HEK293 (cell line): ENCODE measurements at regions not wholly inside any gene's neighbourhood (a gene's known extent, or its start where the extent isn't known, plus 50 kb on each side); places are given as distances from the start of the nearest gene placed in this dataset.

Source experiments
- PRDM1 ChIP-seq: fragments of 450-650 bp; formaldehyde crosslinking; IDR thresholded peaks from 2 replicates; pipeline ENCODE4; 2016; ENCODE audit warnings: missing biosample characterization, missing genetic modification characterization
- ZNF211 ChIP-seq: fragments of 450-650 bp; formaldehyde crosslinking; IDR thresholded peaks from 2 replicates; pipeline ENCODE4 v1.5.1; 2016; ENCODE audit warnings: low read depth, missing biosample characterization, missing genetic modification characterization
- ZNF248 ChIP-seq: fragments of 450-650 bp; formaldehyde crosslinking; IDR thresholded peaks from 2 replicates; pipeline ENCODE4 v1.5.1; 2017; ENCODE audit warnings: missing biosample characterization, missing genetic modification characterization
- ZNF501 ChIP-seq: fragments of 450-650 bp; formaldehyde crosslinking; IDR thresholded peaks from 2 replicates; pipeline ENCODE4 v1.5.1; 2016; ENCODE audit warnings: missing biosample characterization, missing genetic modification characterization
- ZNF510 ChIP-seq: fragments of 450-650 bp; formaldehyde crosslinking; IDR thresholded peaks from 2 replicates; pipeline ENCODE4 v1.5.1; 2018; ENCODE audit warnings: mild to moderate bottlenecking, missing genetic modification characterization, missing biosample characterization; ENCODE audit not compliant: insufficient replicate concordance
- ZNF777 ChIP-seq: fragments of 450-650 bp; formaldehyde crosslinking; IDR thresholded peaks from 2 replicates; pipeline ENCODE4 v1.5.1; 2017; ENCODE audit warnings: missing biosample characterization, missing genetic modification characterization, borderline replicate concordance
- ZNF830 ChIP-seq: fragments of 450-650 bp; IDR thresholded peaks from 2 replicates; pipeline ENCODE4 v1.5.0; 2018; ENCODE audit warnings: missing biosample characterization, missing genetic modification characterization, low read depth, mild to moderate bottlenecking, moderate library complexity
- ZXDB ChIP-seq: fragments of 450-650 bp; formaldehyde crosslinking; IDR thresholded peaks from 2 replicates; pipeline ENCODE4 v1.5.1; 2016; ENCODE audit warnings: missing biosample characterization, missing genetic modification characterization
- TF ChIP-seq, protein P1 (sequence below): fragments of 450-650 bp; formaldehyde crosslinking; IDR thresholded peaks from 2 replicates; pipeline ENCODE4 v1.5.1; 2016; ENCODE audit warnings: missing biosample characterization, missing genetic modification characterization
- TF ChIP-seq, protein P2 (sequence below): fragments of 450-650 bp; formaldehyde crosslinking; IDR thresholded peaks from 2 replicates; pipeline ENCODE4 v1.5.1; 2016; ENCODE audit warnings: missing biosample characterization, missing genetic modification characterization
- TF ChIP-seq, protein P3 (sequence below): fragments of 450-650 bp; formaldehyde crosslinking; IDR thresholded peaks from 2 replicates; pipeline ENCODE4 v1.5.1; 2016; ENCODE audit warnings: missing biosample characterization, missing genetic modification characterization

DNA sequence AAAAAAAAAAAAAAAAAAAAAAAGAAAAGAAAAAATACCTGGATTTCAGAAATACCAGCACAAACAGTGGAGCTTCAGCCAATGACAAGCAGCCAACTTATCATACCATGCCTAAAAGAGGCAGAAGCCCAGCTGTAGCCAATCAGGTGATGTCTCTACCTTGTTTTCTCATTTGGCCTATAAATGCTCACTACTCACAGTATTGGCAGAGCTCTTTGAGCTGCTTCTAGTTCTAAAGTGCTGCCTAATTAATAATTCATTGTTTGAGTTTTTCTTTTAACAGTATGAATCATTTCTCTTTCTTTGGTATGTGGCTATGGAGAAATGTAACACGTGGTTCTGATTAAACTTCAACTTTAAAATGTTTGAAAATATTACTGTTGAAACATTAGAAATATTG lies 188.8 kb upstream of the TECRL start:
- TF ChIP-seq, protein P1, sequence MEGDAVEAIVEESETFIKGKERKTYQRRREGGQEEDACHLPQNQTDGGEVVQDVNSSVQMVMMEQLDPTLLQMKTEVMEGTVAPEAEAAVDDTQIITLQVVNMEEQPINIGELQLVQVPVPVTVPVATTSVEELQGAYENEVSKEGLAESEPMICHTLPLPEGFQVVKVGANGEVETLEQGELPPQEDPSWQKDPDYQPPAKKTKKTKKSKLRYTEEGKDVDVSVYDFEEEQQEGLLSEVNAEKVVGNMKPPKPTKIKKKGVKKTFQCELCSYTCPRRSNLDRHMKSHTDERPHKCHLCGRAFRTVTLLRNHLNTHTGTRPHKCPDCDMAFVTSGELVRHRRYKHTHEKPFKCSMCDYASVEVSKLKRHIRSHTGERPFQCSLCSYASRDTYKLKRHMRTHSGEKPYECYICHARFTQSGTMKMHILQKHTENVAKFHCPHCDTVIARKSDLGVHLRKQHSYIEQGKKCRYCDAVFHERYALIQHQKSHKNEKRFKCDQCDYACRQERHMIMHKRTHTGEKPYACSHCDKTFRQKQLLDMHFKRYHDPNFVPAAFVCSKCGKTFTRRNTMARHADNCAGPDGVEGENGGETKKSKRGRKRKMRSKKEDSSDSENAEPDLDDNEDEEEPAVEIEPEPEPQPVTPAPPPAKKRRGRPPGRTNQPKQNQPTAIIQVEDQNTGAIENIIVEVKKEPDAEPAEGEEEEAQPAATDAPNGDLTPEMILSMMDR (tag by site-specific recombination), result no peak
- no peak for TF ChIP-seq PRDM1
- TF ChIP-seq ZNF248 (tag by site-specific recombination), result no peak
- no peak for TF ChIP-seq ZXDB (tag by site-specific recombination)
- TF ChIP-seq ZNF830, result no peak
- no peak for TF ChIP-seq ZNF501 (tag by site-specific recombination)
- no peak for TF ChIP-seq ZNF211 (tag by site-specific recombination)
- TF ChIP-seq, protein P2, sequence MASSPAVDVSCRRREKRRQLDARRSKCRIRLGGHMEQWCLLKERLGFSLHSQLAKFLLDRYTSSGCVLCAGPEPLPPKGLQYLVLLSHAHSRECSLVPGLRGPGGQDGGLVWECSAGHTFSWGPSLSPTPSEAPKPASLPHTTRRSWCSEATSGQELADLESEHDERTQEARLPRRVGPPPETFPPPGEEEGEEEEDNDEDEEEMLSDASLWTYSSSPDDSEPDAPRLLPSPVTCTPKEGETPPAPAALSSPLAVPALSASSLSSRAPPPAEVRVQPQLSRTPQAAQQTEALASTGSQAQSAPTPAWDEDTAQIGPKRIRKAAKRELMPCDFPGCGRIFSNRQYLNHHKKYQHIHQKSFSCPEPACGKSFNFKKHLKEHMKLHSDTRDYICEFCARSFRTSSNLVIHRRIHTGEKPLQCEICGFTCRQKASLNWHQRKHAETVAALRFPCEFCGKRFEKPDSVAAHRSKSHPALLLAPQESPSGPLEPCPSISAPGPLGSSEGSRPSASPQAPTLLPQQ (tag by site-specific recombination), result no peak
- TF ChIP-seq ZNF510 (tag by site-specific recombination), result no peak
- TF ChIP-seq, protein P3, sequence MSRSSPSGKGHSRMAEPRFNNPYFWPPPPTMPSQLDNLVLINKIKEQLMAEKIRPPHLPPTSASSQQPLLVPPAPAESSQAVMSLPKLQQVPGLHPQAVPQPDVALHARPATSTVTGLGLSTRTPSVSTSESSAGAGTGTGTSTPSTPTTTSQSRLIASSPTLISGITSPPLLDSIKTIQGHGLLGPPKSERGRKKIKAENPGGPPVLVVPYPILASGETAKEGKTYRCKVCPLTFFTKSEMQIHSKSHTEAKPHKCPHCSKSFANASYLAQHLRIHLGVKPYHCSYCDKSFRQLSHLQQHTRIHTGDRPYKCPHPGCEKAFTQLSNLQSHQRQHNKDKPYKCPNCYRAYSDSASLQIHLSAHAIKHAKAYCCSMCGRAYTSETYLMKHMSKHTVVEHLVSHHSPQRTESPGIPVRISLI (tag by site-specific recombination), result no peak
- TF ChIP-seq ZNF777 (tag by site-specific recombination), result no peak
